ENCODE measurements at regions not wholly inside any gene's neighbourhood (a gene's known extent, or its start where the extent isn't known, plus 50 kb on each side); places are given as distances from the start of the nearest gene placed in this dataset.

DNA sequence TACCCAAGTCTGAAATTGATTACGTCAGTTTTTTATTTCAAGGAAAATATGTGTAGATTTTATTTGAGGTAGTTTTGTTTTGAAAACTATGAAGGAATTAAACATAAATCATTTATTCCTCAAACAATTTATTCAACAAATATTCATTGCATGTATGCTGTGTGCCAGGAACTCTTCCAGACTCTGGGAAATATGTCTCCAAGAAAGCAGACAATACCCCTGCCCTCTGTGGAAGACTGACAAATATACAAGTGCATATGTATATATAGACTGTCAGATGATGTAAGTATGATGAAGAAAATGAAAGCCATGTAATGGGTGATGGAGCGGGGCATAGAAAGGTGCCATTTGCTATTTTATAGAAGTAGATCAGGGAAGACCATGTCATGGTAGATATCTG lies 889.5 kb downstream of the USP25 start (continued):
- TF ChIP-seq, protein P1, sequence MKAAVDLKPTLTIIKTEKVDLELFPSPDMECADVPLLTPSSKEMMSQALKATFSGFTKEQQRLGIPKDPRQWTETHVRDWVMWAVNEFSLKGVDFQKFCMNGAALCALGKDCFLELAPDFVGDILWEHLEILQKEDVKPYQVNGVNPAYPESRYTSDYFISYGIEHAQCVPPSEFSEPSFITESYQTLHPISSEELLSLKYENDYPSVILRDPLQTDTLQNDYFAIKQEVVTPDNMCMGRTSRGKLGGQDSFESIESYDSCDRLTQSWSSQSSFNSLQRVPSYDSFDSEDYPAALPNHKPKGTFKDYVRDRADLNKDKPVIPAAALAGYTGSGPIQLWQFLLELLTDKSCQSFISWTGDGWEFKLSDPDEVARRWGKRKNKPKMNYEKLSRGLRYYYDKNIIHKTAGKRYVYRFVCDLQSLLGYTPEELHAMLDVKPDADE (IDR thresholded peaks at IDR 0.05): no peak
- no peak for TF ChIP-seq ZNF331 (CRISPR knock-in tag; IDR thresholded peaks at IDR 0.05; ENCODE audit: low read depth)
- TF ChIP-seq, protein P2, sequence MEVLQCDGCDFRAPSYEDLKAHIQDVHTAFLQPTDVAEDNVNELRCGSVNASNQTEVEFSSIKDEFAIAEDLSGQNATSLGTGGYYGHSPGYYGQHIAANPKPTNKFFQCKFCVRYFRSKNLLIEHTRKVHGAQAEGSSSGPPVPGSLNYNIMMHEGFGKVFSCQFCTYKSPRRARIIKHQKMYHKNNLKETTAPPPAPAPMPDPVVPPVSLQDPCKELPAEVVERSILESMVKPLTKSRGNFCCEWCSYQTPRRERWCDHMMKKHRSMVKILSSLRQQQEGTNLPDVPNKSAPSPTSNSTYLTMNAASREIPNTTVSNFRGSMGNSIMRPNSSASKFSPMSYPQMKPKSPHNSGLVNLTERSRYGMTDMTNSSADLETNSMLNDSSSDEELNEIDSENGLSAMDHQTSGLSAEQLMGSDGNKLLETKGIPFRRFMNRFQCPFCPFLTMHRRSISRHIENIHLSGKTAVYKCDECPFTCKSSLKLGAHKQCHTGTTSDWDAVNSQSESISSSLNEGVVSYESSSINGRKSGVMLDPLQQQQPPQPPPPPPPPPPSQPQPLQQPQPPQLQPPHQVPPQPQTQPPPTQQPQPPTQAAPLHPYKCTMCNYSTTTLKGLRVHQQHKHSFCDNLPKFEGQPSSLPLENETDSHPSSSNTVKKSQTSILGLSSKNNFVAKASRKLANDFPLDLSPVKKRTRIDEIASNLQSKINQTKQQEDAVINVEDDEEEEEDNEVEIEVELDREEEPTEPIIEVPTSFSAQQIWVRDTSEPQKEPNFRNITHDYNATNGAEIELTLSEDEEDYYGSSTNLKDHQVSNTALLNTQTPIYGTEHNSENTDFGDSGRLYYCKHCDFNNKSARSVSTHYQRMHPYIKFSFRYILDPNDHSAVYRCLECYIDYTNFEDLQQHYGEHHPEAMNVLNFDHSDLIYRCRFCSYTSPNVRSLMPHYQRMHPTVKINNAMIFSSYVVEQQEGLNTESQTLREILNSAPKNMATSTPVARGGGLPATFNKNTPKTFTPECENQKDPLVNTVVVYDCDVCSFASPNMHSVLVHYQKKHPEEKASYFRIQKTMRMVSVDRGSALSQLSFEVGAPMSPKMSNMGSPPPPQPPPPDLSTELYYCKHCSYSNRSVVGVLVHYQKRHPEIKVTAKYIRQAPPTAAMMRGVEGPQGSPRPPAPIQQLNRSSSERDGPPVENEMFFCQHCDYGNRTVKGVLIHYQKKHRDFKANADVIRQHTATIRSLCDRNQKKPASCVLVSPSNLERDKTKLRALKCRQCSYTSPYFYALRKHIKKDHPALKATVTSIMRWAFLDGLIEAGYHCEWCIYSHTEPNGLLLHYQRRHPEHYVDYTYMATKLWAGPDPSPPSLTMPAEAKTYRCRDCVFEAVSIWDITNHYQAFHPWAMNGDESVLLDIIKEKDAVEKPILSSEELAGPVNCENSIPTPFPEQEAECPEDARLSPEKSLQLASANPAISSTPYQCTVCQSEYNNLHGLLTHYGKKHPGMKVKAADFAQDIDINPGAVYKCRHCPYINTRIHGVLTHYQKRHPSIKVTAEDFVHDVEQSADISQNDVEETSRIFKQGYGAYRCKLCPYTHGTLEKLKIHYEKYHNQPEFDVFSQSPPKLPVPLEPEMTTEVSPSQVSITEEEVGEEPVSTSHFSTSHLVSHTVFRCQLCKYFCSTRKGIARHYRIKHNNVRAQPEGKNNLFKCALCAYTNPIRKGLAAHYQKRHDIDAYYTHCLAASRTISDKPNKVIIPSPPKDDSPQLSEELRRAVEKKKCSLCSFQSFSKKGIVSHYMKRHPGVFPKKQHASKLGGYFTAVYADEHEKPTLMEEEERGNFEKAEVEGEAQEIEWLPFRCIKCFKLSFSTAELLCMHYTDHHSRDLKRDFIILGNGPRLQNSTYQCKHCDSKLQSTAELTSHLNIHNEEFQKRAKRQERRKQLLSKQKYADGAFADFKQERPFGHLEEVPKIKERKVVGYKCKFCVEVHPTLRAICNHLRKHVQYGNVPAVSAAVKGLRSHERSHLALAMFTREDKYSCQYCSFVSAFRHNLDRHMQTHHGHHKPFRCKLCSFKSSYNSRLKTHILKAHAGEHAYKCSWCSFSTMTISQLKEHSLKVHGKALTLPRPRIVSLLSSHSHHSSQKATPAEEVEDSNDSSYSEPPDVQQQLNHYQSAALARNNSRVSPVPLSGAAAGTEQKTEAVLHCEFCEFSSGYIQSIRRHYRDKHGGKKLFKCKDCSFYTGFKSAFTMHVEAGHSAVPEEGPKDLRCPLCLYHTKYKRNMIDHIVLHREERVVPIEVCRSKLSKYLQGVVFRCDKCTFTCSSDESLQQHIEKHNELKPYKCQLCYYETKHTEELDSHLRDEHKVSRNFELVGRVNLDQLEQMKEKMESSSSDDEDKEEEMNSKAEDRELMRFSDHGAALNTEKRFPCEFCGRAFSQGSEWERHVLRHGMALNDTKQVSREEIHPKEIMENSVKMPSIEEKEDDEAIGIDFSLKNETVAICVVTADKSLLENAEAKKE (CRISPR knock-in tag; IDR thresholded peaks at IDR 0.05): no peak

DNA sequence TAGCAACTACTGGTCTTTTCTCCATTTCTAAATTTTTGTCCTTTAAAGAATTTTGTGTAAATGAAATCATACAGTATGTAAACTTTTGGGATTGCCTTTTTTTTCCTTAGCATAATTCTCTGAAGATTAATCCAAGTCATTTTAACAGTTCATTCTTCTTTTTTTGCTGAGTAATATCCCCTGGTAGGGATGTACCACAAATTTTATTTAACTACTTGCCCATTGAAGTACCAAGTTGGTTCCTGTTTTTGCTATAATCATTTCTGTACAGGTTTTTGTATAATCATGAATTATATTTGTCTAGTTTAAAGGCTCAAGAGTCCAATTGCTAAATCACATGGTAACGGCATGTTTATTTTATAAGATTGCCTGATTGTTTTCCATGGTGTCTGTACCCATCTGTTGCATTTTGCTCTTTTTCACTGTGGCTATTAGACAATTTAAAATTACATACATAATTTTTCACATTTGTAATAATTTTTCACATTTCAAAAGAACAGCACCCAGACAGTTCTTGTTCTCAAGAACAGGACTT lies 891.1 kb downstream of the USP25 start:
- Histone ChIP-seq H3K79me2 (replicated peaks; ENCODE audit: insufficient read depth) (no peaks in the 10 kb centered on the region), H3K27ac (ENCODE audit: low read depth) (no peak overlapping the region), H3K36me3 (ENCODE audit: insufficient read depth) (no peaks in the 10 kb centered on the region), H3K27me3 (ENCODE audit: insufficient read depth) (no peaks in the 10 kb centered on the region), H3K4me1 (ENCODE audit: insufficient read depth) (peaks cover 8% of the 10 kb centered on the region; the same call in 1 of the 2 replicates), H3K4me2 (no peak overlapping the region), H2AFZ (no peak overlapping the region), H4K20me1 (replicated peaks; ENCODE audit: insufficient read depth) (no peaks in the 10 kb centered on the region), H3K9me2 (ENCODE audit: insufficient read depth) (peaks cover 4% of the 10 kb centered on the region; the same call in 1 of the 2 replicates), H3F3A (replicated peaks; ENCODE audit: low read depth) (no peaks in the 10 kb centered on the region), H3K4me3 (no peak overlapping the region)
- peaks cover 10% of the 10 kb centered on the region for H3K36me3 Mint-ChIP-seq (ENCODE audit: low read depth)
- H3K27me3 Mint-ChIP-seq (ENCODE audit: insufficient read depth, low read depth, poor library complexity): no peaks in the 10 kb centered on the region
- DNase-seq (ENCODE audit: low spot score): no peak
- TF ChIP-seq POLR2AphosphoS5 (IDR thresholded peaks at IDR 0.05; ENCODE audit: low read depth) (no peak), ZNF331 (CRISPR knock-in tag; IDR thresholded peaks at IDR 0.05; ENCODE audit: low read depth) (no peak)
- no peak overlapping the region for H3K27ac Mint-ChIP-seq
- peaks cover 5% of the 10 kb centered on the region; the same call in 2 of the 3 replicates for H3K4me1 Mint-ChIP-seq
- no peak overlapping the region for H3K4me3 Mint-ChIP-seq
- peaks cover 21% of the 10 kb centered on the region for H3K9me3 Mint-ChIP-seq
- ATAC-seq: no peak

Measured in GM23338 (cell line).